ENCODE measurements at regions not wholly inside any gene's neighbourhood (a gene's known extent, or its start where the extent isn't known, plus 50 kb on each side); places are given as distances from the start of the nearest gene placed in this dataset.

GRCh38 chr6:68468244-68468884 is 166.7 kb upstream of the ADGRB3 start:
- no peak for TF ChIP-seq CHD2 (IDR thresholded peaks at IDR 0.05; ENCODE audit: low read length, partially characterized antibody)
- TF ChIP-seq JUNB (IDR thresholded peaks at IDR 0.05): no peak
- no peak for TF ChIP-seq POLR2A (IDR thresholded peaks at IDR 0.05; ENCODE audit: low read length)
- TF ChIP-seq CTCF (IDR thresholded peaks at IDR 0.05): no peak
- no peak for TF ChIP-seq RFX5 (IDR thresholded peaks at IDR 0.05)
- TF ChIP-seq EP300 (IDR thresholded peaks at IDR 0.05): no peak
- TF ChIP-seq RCOR1 (IDR thresholded peaks at IDR 0.05; ENCODE audit: low read depth, low read length): no peak
- no peak for TF ChIP-seq MYC (IDR thresholded peaks at IDR 0.05; ENCODE audit: borderline replicate concordance, low read length)
- no peak for TF ChIP-seq CEBPB (IDR thresholded peaks at IDR 0.05)
- TF ChIP-seq RAD21 (conservative IDR thresholded peaks at IDR 0.05 in 1 of 2, IDR thresholded peaks at IDR 0.05 in 1 of 2): no peak

All from A549 (cell line).